ENCODE measurements at regions not wholly inside any gene's neighbourhood (a gene's known extent, or its start where the extent isn't known, plus 50 kb on each side); places are given as distances from the start of the nearest gene placed in this dataset.
A peak's percentile ranks its signal among the peaks of the same experiment; 100 is the strongest.
"Not testable (repeated sequence)": the region's sequence is repeated elsewhere in the genome, so short reads cannot be mapped to it uniquely, and the experiment has no call there.

DNA sequence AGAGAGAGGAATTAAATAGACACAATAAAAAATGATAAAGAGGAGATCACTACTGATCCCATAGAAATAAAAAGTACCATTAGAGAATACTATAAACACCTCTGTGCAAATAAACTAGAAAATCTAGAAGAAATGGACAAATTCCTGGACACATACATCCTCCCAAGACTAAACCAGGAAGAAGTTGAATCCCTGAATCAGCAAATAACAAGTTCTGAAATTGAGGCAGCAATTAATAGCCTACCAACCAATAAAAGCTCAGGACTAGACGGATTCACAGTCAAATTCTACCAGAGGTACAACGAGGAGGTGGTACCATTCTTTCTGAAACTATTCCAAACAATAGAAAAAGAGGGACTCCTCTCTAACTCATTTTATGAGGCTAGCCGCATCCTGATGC is 862.7 kb upstream of the NRXN1 start:
- DNase-seq (ENCODE audit: low spot score) = not testable (repeated sequence)

GRCh38 chr2:51888120-51888519 is 856.2 kb upstream of the NRXN1 start:
- no peak for DNase-seq (ENCODE audit: low spot score)

DNA sequence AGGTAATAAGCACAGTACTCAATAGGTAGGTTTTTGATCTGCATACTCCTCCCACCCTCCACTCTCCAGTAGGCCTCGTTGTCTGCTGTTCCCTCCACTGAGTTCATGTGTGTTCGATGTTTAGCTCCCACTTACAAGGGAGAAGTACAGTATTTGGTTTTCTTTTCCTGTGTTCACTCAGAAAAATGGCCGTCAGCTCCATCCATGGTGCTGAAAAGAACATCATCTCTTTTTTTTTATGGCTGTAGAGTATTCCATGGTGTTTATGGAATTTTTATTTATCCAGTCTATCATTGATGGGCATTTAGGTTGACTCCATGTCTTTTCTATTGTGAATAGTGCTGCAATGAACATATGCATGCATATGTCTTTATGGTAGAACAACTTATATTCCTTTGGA is 849.7 kb upstream of the NRXN1 start:
- DNase-seq (ENCODE audit: low spot score) = no peak

DNA sequence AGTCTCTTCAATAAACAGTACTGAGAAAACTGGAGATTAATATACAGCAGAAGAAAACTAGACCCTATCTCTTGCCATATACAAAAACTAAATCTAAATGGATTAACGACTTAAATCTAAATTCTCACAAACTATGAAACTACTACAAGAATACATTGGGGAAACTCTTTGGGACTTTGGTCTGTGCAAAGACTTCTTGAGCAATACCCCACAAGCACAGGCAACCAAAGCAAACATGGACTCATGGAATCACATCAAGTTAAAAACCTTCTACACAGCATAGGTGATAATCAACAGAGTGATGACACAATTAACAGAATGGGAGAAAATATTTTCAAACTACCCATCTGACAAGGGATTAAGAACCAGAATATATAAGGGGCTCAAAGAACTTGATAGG is 848.2 kb upstream of the NRXN1 start:
- DNase-seq (ENCODE audit: low spot score) = no peak

DNA sequence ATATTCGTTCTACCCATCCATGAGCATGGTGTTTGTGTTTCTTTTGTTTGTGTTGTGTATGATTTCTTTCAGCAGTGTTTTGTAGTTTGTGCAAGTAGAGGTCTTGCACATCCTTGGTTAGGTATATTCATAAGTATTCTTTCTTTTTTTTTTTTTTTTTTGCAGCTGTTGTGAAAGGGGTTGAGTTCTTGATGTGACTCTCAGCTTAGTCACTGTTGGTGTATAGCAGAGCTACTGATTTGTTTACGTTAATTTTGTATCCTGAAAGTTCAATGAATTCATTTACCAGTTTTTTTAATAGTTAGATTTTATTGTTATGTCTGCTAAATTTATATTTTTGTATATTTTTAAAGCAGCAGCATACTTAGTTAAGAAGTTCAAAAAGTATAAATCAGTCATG is 834.4 kb upstream of the NRXN1 start:
- DNase-seq (ENCODE audit: low spot score) = no peak

- DNase-seq (ENCODE audit: low spot score) = no peak
These were observed 827.3 kb upstream of the NRXN1 start for GRCh38 chr2:51859260-51859659.

GRCh38 chr2:51855683-51856082 is 823.8 kb upstream of the NRXN1 start:
- DNase-seq (ENCODE audit: low spot score) = no peak

- DNase-seq (ENCODE audit: low spot score) = no peak
These were observed 814.9 kb upstream of the NRXN1 start for GRCh38 chr2:51846796-51847195.

- DNase-seq (ENCODE audit: low spot score) = no peak
These were observed 814.1 kb upstream of the NRXN1 start for GRCh38 chr2:51846018-51846417.

DNA sequence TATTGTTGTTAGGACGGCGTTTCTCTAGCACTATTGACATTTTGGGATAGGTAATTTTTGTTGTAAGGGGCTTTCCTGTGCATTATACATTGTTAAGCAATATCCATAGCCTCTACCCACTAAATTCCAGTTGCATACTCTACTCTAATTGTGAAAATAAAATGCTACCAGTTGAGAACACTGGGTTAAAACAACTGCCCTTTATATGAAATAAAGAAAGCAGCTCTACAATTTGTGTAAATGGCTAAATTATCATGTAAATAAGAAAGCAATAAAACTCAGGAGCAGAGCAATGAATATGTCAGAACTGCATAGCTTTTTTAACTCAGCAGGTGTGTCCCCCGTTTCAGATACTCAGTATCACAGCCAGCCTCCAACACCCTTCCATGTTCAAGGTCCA is 812.7 kb upstream of the NRXN1 start:
- no peak for DNase-seq (ENCODE audit: low spot score)

DNA sequence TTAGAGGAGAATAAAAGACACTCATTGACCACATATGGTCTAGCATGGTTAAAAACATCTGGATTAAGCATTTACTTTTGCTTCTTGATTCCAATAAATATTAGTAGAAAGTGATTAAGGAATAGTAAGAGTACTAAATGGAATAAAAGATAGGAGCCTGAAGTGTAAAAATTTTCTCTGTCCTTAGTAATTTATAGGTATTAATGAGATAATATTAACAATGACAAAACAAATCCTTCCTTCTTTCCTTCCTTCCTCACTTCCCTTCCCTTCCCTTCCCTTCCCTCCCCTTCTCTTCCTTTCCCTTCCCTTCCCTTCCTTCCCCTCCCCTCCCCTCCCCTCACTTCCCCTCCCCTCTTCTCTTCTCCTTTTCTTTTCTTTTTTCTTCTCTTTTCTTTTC is 797.5 kb upstream of the NRXN1 start:
- DNase-seq (ENCODE audit: low spot score) = no peak

GRCh38 chr2:51825823-51826222 is 793.9 kb upstream of the NRXN1 start:
- DNase-seq (ENCODE audit: low spot score) = no peak

DNA sequence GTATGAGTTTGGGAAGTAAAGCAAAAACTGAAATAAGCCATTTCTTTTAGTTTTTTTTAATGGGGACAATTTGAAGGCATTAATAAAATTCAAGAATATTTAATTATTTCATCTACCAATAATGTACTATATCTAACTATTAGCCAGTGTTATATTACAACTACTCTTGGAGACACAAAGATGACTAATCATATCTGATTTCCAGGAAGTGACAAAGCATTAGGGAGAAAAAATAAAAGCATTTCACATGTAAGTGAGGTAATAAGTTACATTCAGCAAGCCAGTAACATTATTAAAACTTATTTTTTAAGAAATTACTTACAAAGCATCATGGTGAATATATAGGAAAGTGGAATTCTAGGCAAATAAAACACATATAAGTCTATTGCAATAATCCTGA is 781.3 kb upstream of the NRXN1 start:
- peak; percentile 62 for DNase-seq (ENCODE audit: low spot score)

DNA sequence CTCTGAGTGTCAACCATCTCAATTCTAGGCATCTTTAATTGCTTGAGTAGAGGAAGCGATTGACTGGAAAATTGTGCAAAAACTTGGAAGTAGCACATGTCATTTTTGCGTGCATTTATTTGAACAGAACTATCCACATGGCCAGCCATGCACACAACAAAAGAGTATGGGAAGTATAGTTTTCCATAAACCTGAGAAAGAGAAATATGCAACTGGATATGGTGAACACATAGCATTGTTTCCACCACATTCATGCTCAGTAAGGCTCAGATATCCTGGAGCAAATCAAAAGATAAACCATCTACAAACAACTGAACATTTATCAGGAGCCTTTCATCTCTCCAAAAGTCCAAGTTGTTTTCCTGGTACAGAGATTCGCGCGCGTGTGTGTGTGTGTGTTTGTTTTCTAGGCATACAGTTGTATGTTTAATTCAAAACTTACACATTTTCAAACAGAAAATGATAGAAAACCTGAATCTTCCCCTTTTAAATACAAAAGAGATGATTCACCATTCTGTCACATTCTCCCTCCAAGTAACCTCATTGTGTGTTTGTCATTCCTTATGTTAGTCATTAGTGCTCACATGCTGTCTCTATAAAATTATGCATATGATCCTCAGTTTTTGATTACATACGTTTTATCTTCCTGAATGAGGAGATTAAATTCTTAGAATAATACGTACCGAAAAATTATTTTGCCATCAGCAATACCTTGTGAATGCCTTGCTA is 780.4 kb upstream of the NRXN1 start:
- DNase-seq (ENCODE audit: low spot score) = peak; percentile 81

DNA sequence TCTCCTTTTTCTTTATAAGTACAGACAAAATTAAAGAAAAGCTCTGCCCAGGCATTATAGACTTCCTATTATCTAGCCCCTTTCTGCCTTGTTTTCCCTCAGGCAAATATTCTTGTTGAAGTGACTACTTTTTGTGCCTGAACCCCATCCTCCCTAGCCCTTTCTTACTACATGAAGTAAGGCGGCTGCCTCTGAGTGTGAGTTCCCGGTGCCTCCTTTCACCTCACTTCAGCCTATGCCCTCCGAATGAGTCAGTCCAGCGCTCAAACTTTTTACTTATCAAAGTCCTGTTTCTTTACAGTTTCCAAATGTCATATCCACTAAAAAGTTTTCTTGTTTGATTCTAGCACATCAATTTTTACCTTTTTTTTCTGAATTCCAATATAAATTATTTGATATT is 778.3 kb upstream of the NRXN1 start:
- no peak for DNase-seq (ENCODE audit: low spot score)

DNA sequence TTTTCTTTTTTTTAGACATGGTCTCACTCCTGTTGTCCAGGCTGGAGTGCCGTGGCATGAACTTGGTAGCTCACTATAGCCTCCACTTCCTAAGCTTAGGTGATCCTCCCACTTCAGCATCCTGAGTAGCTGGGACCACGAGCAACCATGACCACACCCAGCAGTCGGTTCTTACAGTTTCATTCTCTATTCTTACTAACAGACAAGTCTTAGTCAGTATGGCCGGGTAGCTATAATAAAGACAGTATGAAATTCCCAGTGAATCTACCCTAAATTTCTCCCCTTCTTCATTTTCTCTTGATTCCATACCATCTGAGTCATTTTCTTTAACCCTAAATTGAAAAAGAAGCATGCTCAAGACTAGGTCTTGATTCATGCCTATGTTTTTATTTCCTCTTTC is 775.3 kb upstream of the NRXN1 start:
- DNase-seq (ENCODE audit: low spot score) = no peak

- DNase-seq (ENCODE audit: low spot score) = no peak
These were observed 763.4 kb upstream of the NRXN1 start for GRCh38 chr2:51795248-51795888.

- DNase-seq (ENCODE audit: low spot score) = no peak
These were observed 759.6 kb upstream of the NRXN1 start for GRCh38 chr2:51791496-51791895.

DNA sequence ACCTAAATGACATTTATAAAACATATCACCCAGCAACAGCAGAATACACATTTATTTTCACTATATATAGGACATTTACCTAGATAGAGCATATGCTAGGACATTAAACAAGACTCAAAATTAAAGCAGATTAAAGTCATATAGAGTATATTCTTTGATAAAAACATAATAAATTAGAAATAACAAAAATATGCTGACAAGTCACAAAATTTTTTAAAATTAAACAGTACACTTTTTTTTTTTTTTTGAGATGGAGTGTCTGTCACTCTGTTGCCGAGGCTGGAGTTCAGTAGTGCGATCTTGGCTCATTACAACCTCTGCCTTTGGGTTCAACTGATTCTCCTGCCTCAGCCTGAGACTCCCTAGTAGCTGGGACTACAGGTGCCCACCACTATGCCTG is 758.9 kb upstream of the NRXN1 start:
- no peak for DNase-seq (ENCODE audit: low spot score)

DNA sequence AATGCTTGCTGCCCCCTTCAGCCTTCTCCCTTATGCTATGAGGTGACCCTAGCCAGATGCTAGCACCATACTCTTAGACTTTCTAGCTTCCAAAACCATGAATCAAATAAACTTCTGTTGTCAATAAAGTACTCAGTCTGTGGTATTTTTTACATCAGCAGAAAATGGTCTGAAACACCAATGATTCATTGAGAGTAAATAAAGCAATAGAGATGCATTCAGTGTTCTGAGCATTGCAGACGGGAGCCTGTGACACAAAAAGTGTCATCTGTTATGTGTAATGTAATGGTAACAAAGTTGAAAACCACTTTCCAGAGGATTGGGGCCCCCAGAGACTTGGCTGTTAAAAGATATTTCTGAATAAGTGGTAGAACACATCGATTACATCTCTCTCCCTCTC is 758.0 kb upstream of the NRXN1 start:
- no peak for DNase-seq (ENCODE audit: low spot score)

DNA sequence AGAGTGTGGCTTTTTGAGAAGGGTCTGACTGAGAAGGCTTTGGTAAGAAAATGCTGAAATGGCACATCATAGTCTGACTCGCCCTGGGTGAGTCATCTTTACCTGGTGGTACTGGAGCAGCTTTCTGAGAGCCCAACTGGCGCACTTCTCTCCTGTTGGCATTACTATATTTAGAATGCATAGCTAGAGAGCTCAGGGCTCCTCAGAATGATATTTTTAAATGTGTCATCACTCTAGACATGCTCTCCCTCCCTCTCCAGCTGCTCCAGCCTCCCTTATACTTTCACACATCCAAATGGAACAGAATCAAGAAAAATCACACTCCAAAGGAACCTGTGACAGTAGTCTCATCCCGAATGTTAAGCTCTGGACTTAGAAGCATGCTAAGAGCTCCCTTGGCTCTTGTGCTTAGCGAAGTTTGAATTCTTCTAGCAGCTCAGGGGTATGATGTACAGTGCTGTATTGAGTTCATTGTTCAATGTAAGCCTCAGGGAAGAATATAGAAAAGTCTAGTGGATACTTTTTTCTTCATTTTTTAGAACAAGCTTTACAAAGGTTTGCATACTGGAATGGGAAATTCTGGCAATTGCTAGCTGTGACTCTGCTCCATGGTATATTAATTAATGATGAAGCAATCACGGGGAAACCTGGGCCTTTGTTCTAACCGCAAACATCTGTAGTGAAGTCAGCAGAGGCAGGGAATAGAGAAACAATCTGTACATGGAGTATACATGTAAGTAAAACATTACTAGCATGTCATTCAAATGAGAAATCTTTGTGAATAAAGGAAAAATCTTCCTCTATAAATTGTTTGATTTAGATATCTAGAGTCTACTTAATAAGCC is 751.2 kb upstream of the NRXN1 start:
- no peak for DNase-seq (ENCODE audit: low spot score)

GRCh38 chr2:51781691-51782090 is 749.8 kb upstream of the NRXN1 start:
- DNase-seq (ENCODE audit: low spot score) = no peak

DNA sequence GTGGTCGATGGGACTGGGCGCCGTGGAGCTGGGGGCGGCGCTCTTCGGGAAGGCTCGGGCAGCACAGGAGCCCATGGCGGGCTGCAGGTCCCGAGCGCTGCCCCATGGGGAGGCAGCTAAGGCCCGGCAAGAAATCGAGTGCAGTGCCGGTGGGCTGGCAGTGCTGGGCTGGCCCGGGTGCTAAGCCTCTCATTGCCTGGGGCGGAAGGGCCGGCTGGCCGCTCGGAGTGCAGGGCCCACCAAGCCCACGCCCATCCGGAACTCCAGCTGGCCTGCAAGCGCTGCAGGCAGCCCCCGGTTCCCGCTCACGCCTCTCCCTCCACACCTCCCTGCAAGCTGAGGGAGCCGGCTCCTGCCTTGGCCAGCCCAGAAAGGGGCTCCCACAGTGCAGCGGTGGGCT is 748.4 kb upstream of the NRXN1 start:
- no peak for DNase-seq (ENCODE audit: low spot score)

Data from RKO (cell line).